PC-9 (cell line): ENCODE measurements at regions not wholly inside any gene's neighbourhood (a gene's known extent, or its start where the extent isn't known, plus 50 kb on each side); places are given as distances from the start of the nearest gene placed in this dataset.

Experiments
- BruUV-seq: library from RNA; stranded (reverse); fragments of 400-500 nt; replicated peaks from 2 replicates; lab custom pipeline; 2021; lab: Mats Ljungman, UMichigan
- CTCF ChIA-PET: fragments of 300-600 bp; sonication (Branson Sonifier 250); formaldehyde crosslinking; loops from one replicate; lab custom pipeline; 2022; ENCODE audit warnings: antibody characterized with exemption; lab: Charles Lee
- POLR2A ChIA-PET: fragments of 300-600 bp; sonication (Branson Sonifier 250); formaldehyde crosslinking; loops from one replicate; lab custom pipeline; 2022; ENCODE audit warnings: antibody characterized with exemption; ENCODE audit not compliant: unreplicated experiment; lab: Charles Lee
- DNase-seq, 2 experiments: peaks; one replicate each; pipeline versions ENCODE4 v3.0.0 to v3.0.0-alpha.2; 2015 to 2022; ENCODE audit warnings: mixed read lengths in 1 of 2
- H2AFZ ChIP-seq: fragments of 200-600 bp; sonication (generic); 2 replicates; pipeline ENCODE4 v1.8.1; 2017; ENCODE audit warnings: antibody characterized with exemption
- H3F3A ChIP-seq: fragments of 200-600 bp; sonication (generic); 2 replicates; pipeline ENCODE4 v1.8.1; 2017; ENCODE audit warnings: antibody characterized with exemption, mild to moderate bottlenecking, low read depth; ENCODE audit not compliant: insufficient read depth
- H3K27ac ChIP-seq: fragments of 200-600 bp; sonication (generic); 2 replicates; pipeline ENCODE4 v1.6.1; 2016; ENCODE audit warnings: mixed run types
- H3K27me3 ChIP-seq: fragments of 200-600 bp; sonication (generic); 2 replicates; pipeline ENCODE4 v1.6.1; 2016; ENCODE audit warnings: low read depth, mixed run types; ENCODE audit not compliant: insufficient read depth
- H3K36me3 ChIP-seq: fragments of 200-600 bp; sonication (generic); 2 replicates; pipeline ENCODE4 v1.6.1; 2016; ENCODE audit warnings: low read depth, mixed run types
- H3K4me1 ChIP-seq: fragments of 200-600 bp; sonication (generic); replicated peaks from 2 replicates; pipeline ENCODE4 v1.6.1; 2016; ENCODE audit warnings: mixed run types; ENCODE audit not compliant: insufficient read depth
- H3K4me2 ChIP-seq: fragments of 200-600 bp; sonication (generic); 2 replicates; pipeline ENCODE4 v1.6.1; 2017; ENCODE audit warnings: mixed run types
- H3K4me3 ChIP-seq: fragments of 200-600 bp; sonication (generic); 2 replicates; pipeline ENCODE4 v1.6.1; 2016; ENCODE audit warnings: mixed run types
- H3K79me2 ChIP-seq: fragments of 200-600 bp; sonication (generic); 2 replicates; pipeline ENCODE4 v1.6.1; 2017; ENCODE audit warnings: low read depth, mixed run types
- H3K9me2 ChIP-seq: fragments of 200-600 bp; sonication (generic); 2 replicates; pipeline ENCODE4 v1.8.1; 2017; ENCODE audit warnings: mild to moderate bottlenecking; ENCODE audit not compliant: insufficient read depth
- H3K9me3 ChIP-seq: fragments of 200-600 bp; sonication (generic); 2 replicates; pipeline ENCODE4 v1.8.1; 2016; ENCODE audit warnings: low read depth; ENCODE audit not compliant: insufficient read depth
- H4K20me1 ChIP-seq: fragments of 200-600 bp; sonication (generic); 2 replicates; pipeline ENCODE4 v1.8.1; 2017; ENCODE audit not compliant: insufficient read depth
- EZH2 ChIP-seq: fragments of 200-600 bp; sonication (generic); IDR thresholded peaks from 2 replicates; pipeline ENCODE4 v1.8.0; 2017; ENCODE audit warnings: antibody characterized with exemption, low read depth
- intact Hi-C: fragments of 100-400 bp; cut with micrococcal nuclease; formaldehyde crosslinking; loops from one replicate; pipeline ENCODE4 v1.10.0; 2022; ENCODE audit not compliant: unreplicated experiment
- TF ChIP-seq, protein P1 (sequence below): fragments of 200-600 bp; sonication (generic); conservative IDR thresholded peaks from 2 replicates; pipeline ENCODE4 v1.6.1; 2017; ENCODE audit warnings: mixed run types, antibody characterized with exemption, mild to moderate bottlenecking, moderate library complexity

DNA sequence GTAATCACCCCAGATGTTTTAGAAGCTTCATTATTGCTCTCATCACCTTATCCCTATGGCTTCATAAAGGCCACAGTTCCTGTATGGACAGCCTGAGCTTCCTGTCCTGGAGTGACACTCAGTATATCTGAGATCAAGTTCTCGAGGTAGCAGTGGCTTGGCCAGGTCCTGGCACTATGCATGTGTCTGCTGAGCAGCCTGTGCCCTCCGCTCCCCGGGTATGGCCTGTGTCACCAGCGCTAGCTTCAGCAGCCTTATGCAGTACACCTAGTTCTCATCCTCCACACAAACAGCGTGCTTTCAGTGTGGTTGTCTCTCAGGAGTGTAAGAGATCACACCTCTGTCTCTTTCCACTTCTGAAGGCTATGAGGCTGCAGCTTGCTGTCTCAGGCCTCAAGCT, 514.7 kb downstream of the DIRAS2 start:
- Histone ChIP-seq H2AFZ (no peak overlapping the region), H3K36me3 (no peaks in the 10 kb centered on the region), H3K4me3 (no peak overlapping the region), H3K9me3 (no peaks in the 10 kb centered on the region; the same call in 1 of the 2 replicates), H3F3A (no peaks in the 10 kb centered on the region), H3K27ac (no peak overlapping the region), H3K4me2 (no peak overlapping the region), H4K20me1 (no peaks in the 10 kb centered on the region), H3K4me1 (no peaks in the 10 kb centered on the region), H3K27me3 (peaks cover 74% of the 10 kb centered on the region), H3K79me2 (no peaks in the 10 kb centered on the region), H3K9me2 (no peaks in the 10 kb centered on the region)
- BruUV-seq = no TSS peak
- TF ChIP-seq, protein P1, sequence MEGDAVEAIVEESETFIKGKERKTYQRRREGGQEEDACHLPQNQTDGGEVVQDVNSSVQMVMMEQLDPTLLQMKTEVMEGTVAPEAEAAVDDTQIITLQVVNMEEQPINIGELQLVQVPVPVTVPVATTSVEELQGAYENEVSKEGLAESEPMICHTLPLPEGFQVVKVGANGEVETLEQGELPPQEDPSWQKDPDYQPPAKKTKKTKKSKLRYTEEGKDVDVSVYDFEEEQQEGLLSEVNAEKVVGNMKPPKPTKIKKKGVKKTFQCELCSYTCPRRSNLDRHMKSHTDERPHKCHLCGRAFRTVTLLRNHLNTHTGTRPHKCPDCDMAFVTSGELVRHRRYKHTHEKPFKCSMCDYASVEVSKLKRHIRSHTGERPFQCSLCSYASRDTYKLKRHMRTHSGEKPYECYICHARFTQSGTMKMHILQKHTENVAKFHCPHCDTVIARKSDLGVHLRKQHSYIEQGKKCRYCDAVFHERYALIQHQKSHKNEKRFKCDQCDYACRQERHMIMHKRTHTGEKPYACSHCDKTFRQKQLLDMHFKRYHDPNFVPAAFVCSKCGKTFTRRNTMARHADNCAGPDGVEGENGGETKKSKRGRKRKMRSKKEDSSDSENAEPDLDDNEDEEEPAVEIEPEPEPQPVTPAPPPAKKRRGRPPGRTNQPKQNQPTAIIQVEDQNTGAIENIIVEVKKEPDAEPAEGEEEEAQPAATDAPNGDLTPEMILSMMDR = no peak
- TF ChIP-seq EZH2 = no peak
- no peak for DNase-seq
- CTCF ChIA-PET = no interaction called here
- intact Hi-C loops = no loop called here
- POLR2A ChIA-PET = no interaction called here

DNA sequence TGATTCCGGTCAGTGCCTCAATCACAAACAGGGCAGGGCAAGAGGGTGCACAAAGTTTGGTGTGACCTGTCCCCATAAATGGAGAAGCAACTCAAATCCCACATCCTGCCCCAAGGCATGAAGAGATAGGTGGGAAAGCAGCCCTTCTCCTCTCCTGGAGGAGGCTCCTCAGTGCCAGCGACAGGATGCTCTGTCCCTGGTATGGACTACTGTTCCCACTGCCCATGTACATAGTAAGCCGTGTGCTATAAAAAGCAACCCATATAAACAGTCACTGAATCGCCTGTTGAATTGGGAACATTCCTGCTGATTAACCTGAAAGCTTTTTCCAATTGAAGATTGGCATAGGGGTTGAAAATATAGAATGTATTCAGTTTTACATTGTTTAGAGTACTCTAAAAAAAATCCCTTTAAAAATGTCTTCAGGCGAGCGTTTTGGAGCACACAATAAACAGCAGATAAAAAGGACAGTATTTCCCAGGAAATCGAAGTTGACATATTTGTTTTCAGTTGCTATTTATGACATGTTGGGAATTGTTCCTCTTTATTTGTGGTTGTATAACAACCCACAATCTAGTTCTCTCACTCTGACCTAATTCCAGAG, 513.9 kb downstream of the DIRAS2 start:
- no peak overlapping the region for H2AFZ ChIP-seq
- CTCF ChIA-PET = no interaction called here
- intact Hi-C loops = no loop called here
- DNase-seq = no peak
- TF ChIP-seq, protein P1 = no peak
- TF ChIP-seq EZH2 = no peak
- H4K20me1 ChIP-seq = no peaks in the 10 kb centered on the region
- no peaks in the 10 kb centered on the region for H3K9me2 ChIP-seq
- no peaks in the 10 kb centered on the region; the same call in 1 of the 2 replicates for H3K9me3 ChIP-seq
- H3K27ac ChIP-seq = no peak overlapping the region
- no peaks in the 10 kb centered on the region for H3F3A ChIP-seq
- no peak overlapping the region for H3K4me3 ChIP-seq
- peaks cover 73% of the 10 kb centered on the region for H3K27me3 ChIP-seq
- BruUV-seq = no TSS peak
- H3K4me1 ChIP-seq = no peaks in the 10 kb centered on the region
- H3K79me2 ChIP-seq = no peaks in the 10 kb centered on the region
- H3K4me2 ChIP-seq = no peak overlapping the region
- H3K36me3 ChIP-seq = no peaks in the 10 kb centered on the region
- POLR2A ChIA-PET = no interaction called here

DNA sequence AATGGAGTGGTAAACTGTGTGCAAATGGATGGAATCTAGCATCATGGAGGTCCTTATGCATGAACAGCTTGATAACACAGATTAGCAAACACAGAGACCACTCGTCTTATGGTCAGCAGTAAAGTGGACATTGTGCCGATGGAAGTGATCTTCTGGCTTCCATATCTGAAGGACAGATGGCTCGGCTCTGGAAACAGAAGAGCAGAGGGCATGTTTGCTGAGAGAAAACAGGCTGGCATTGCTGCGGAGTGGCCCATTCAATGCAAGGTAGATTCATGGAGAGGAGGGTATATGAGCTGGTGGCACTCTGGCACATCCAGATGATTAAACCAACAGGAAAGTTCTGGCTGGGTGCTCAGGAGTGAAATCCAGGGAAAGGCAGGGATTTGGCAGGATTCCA, 513.2 kb downstream of the DIRAS2 start:
- CTCF ChIA-PET = no interaction called here
- no peak overlapping the region for H3K27ac ChIP-seq
- H3K4me3 ChIP-seq = no peak overlapping the region
- no peaks in the 10 kb centered on the region for H3K4me1 ChIP-seq
- H3K4me2 ChIP-seq = no peak overlapping the region
- BruUV-seq = no TSS peak
- H3K9me3 ChIP-seq = no peaks in the 10 kb centered on the region; the same call in 1 of the 2 replicates
- H2AFZ ChIP-seq = no peak overlapping the region
- TF ChIP-seq, protein P1 = no peak
- H4K20me1 ChIP-seq = no peaks in the 10 kb centered on the region
- peaks cover 73% of the 10 kb centered on the region for H3K27me3 ChIP-seq
- intact Hi-C loops = no loop called here
- no peaks in the 10 kb centered on the region for H3K9me2 ChIP-seq
- no peak for DNase-seq
- H3F3A ChIP-seq = no peaks in the 10 kb centered on the region
- POLR2A ChIA-PET = interaction anchor here (0.7 kb wide), 1 partner anchor 599 kb away, joined by 3 read pairs; no protein-coding TSS in a partner anchor
- no peaks in the 10 kb centered on the region for H3K36me3 ChIP-seq
- no peaks in the 10 kb centered on the region for H3K79me2 ChIP-seq
